PFSK-1 (cell line): ENCODE measurements at regions not wholly inside any gene's neighbourhood (a gene's known extent, or its start where the extent isn't known, plus 50 kb on each side); places are given as distances from the start of the nearest gene placed in this dataset.

ENCODE experiments used
- POLR2AphosphoS5 ChIP-seq: IDR thresholded peaks from 2 replicates; pipeline ENCODE4 v1.6.1; 2012; ENCODE audit warnings: low read depth, mild to moderate bottlenecking, control low read depth, low read length, moderate library complexity
- REST ChIP-seq, 2 experiments: IDR thresholded peaks; 2 replicates each; pipeline versions ENCODE4 v1.6.1 to v1.8.0; 2011 to 2012; ENCODE audit warnings: low read depth in 2 of 2, low read length in 2 of 2, control low read depth in 1 of 2, inconsistent platforms in 1 of 2, mild to moderate bottlenecking in 1 of 2, moderate library complexity in 1 of 2; ENCODE audit not compliant: insufficient read depth in 1 of 2
- SIN3A ChIP-seq: IDR thresholded peaks from 2 replicates; pipeline ENCODE4 v1.6.1; 2012; ENCODE audit warnings: mild to moderate bottlenecking, low read length, moderate library complexity, borderline replicate concordance; ENCODE audit not compliant: insufficient read depth
- TAF1 ChIP-seq: IDR thresholded peaks from 2 replicates; pipeline ENCODE4 v1.6.1; 2012; ENCODE audit warnings: low read length, control low read depth, borderline replicate concordance; ENCODE audit not compliant: insufficient read depth

DNA sequence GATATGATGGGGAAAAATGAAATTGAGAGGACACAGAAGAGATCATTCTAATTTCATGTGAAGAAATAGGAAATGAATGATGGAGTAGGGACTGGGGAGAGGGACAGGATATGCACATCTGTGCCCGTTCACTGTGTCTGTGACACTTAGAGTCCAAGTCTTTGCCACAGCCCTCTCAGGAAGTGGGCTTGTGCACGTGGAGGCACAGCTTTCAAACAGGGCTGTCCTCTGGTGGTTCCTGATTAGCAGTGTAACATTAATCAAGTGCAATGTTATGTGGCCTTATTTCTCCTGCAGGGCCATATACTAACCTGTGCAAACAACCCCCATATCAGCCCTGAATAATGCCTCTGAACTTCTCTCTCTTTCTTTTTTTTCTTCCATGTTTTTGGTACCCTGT, 312.2 kb upstream of the FAM98A start:
- TF ChIP-seq REST (IDR thresholded peaks at IDR 0.05; ENCODE audit: insufficient read depth in 1 of 2, low read depth in 2 of 2, low read length in 2 of 2) (no peak), POLR2AphosphoS5 (no peak), TAF1 (no peak), SIN3A (no peak)
